ENCODE measurements at regions not wholly inside any gene's neighbourhood (a gene's known extent, or its start where the extent isn't known, plus 50 kb on each side); places are given as distances from the start of the nearest gene placed in this dataset.

- intact Hi-C loops (cut with DNase I; ENCODE audit: low total_unique reads) = no loop called here
- no peak for DNase-seq (ENCODE audit: low spot score in 2 of 2)
- no peak overlapping the region for H3K4me3 ChIP-seq
Observed at GRCh38 chr3:153354641-153355040, 192.6 kb downstream of the RAP2B start.

DNA sequence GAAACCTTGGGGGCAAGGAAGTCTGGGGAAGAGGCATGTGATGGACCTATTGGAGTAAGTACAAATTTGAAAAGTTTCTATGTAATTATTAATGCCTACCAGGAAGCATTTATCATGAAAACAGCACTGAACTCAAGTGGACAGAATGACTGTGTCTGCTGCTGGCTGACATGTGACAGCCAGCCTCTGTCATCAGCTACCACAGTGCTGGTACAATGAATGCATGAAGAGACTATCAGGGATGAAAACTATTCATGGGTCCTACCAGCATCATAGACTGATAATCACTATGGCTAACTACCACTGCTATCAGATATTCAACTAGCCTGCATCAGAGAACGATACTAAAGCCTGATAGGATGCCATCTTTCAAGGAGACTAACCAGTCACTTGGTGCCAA lies 193.5 kb downstream of the RAP2B start:
- Histone ChIP-seq H3K9me3 (peaks cover 0 to 4% of the 10 kb centered on the region in 2 donors), H3K27me3 (no peaks in the 10 kb centered on the region), H3K4me3 (no peak overlapping the region), H3K27ac (no peak overlapping the region), H3K36me3 (no peaks in the 10 kb centered on the region), H3K4me1 (no peaks in the 10 kb centered on the region)
- intact Hi-C loops (cut with DNase I; ENCODE audit: low total_unique reads) = no loop called here
- DNase-seq (ENCODE audit: low spot score in 2 of 2) = no peak
- TF ChIP-seq POLR2AphosphoS5 (IDR thresholded peaks at IDR 0.05) (no peak), POLR2A (IDR thresholded peaks at IDR 0.05) (no peak)
- TF ChIP-seq, protein P1, sequence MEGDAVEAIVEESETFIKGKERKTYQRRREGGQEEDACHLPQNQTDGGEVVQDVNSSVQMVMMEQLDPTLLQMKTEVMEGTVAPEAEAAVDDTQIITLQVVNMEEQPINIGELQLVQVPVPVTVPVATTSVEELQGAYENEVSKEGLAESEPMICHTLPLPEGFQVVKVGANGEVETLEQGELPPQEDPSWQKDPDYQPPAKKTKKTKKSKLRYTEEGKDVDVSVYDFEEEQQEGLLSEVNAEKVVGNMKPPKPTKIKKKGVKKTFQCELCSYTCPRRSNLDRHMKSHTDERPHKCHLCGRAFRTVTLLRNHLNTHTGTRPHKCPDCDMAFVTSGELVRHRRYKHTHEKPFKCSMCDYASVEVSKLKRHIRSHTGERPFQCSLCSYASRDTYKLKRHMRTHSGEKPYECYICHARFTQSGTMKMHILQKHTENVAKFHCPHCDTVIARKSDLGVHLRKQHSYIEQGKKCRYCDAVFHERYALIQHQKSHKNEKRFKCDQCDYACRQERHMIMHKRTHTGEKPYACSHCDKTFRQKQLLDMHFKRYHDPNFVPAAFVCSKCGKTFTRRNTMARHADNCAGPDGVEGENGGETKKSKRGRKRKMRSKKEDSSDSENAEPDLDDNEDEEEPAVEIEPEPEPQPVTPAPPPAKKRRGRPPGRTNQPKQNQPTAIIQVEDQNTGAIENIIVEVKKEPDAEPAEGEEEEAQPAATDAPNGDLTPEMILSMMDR (IDR thresholded peaks at IDR 0.05) = no peak

More at GRCh38 chr3:153354641-153355040, 192.6 kb downstream of the RAP2B start:
- no peaks in the 10 kb centered on the region for H3K36me3 ChIP-seq
- TF ChIP-seq POLR2A (IDR thresholded peaks at IDR 0.05) = no peak
- TF ChIP-seq POLR2AphosphoS5 (IDR thresholded peaks at IDR 0.05) = no peak
- TF ChIP-seq, protein P1 (IDR thresholded peaks at IDR 0.05) = no peak
- H3K27me3 ChIP-seq = no peaks in the 10 kb centered on the region
- no peak overlapping the region for H3K27ac ChIP-seq
- H3K9me3 ChIP-seq = peaks cover 0 to 4% of the 10 kb centered on the region in 2 donors
- no peaks in the 10 kb centered on the region for H3K4me1 ChIP-seq

DNA sequence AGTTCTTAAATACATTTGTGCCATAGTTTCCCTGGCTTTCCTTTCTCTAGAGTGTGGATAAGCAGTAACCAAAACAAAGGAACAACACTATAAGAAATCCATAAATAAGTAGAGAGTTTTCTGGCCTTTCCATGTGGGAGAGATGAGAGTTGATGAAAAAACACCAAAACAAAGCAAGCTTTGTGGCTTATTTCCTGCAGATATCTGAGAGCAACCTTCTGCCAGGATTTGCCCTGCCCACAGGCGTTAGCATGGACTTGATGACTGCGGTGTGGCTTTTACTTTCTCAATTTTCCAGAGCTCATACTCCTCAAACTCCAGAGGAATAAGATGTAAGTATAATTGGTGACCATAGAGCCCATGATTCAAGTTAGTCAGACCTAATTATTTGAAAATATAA lies 194.9 kb downstream of the RAP2B start:
- intact Hi-C loops (cut with DNase I; ENCODE audit: low total_unique reads) = no loop called here
- no peaks in the 10 kb centered on the region for H3K4me1 ChIP-seq
- DNase-seq (ENCODE audit: low spot score in 2 of 2) = no peak
- H3K4me3 ChIP-seq = no peak overlapping the region
- peaks cover 0 to 4% of the 10 kb centered on the region in 2 donors for H3K9me3 ChIP-seq
- TF ChIP-seq POLR2AphosphoS5 (IDR thresholded peaks at IDR 0.05) = no peak
- no peaks in the 10 kb centered on the region for H3K36me3 ChIP-seq
- no peak overlapping the region for H3K27ac ChIP-seq
- no peaks in the 10 kb centered on the region for H3K27me3 ChIP-seq

- intact Hi-C loops (cut with DNase I; ENCODE audit: low total_unique reads) = no loop called here
- Histone ChIP-seq H3K4me3 (no peak overlapping the region), H3K36me3 (no peaks in the 10 kb centered on the region), H3K9me3 (peaks cover 0 to 4% of the 10 kb centered on the region in 2 donors), H3K27me3 (no peaks in the 10 kb centered on the region), H3K4me1 (no peaks in the 10 kb centered on the region), H3K27ac (no peak overlapping the region)
- DNase-seq (ENCODE audit: low spot score in 2 of 2) = no peak
- TF ChIP-seq, protein P1 (IDR thresholded peaks at IDR 0.05) = no peak
- TF ChIP-seq POLR2A (IDR thresholded peaks at IDR 0.05) (no peak), POLR2AphosphoS5 (IDR thresholded peaks at IDR 0.05) (no peak)
Observed at GRCh38 chr3:153357436-153357835, 195.4 kb downstream of the RAP2B start.

- H3K27ac ChIP-seq = no peak overlapping the region
- no peaks in the 10 kb centered on the region for H3K27me3 ChIP-seq
- H3K4me3 ChIP-seq = no peak overlapping the region
- H3K9me3 ChIP-seq = peaks cover 1 to 6% of the 10 kb centered on the region in 2 donors
- no peak for TF ChIP-seq POLR2AphosphoS5 (IDR thresholded peaks at IDR 0.05)
- no peak for TF ChIP-seq POLR2A (IDR thresholded peaks at IDR 0.05)
- TF ChIP-seq, protein P1 (IDR thresholded peaks at IDR 0.05) = no peak
- no peaks in the 10 kb centered on the region for H3K4me1 ChIP-seq
- DNase-seq (ENCODE audit: low spot score in 2 of 2) = no peak
- no peaks in the 10 kb centered on the region for H3K36me3 ChIP-seq
- intact Hi-C loops (cut with DNase I; ENCODE audit: low total_unique reads) = no loop called here
Observed at GRCh38 chr3:153369561-153370374, 207.7 kb downstream of the RAP2B start.

Data from breast epithelium (tissue), 4 donors.